LNCaP clone FGC (cell line): ENCODE measurements at regions not wholly inside any gene's neighbourhood (a gene's known extent, or its start where the extent isn't known, plus 50 kb on each side); places are given as distances from the start of the nearest gene placed in this dataset.
"Not testable (repeated sequence)": the region's sequence is repeated elsewhere in the genome, so short reads cannot be mapped to it uniquely, and the experiment has no call there.

Experiments used
- DNase-seq: peaks from one replicate; pipeline ENCODE4 v3.0.0-alpha.2; 2011; ENCODE audit warnings: low read depth
- H3K4me3 ChIP-seq: 2 replicates; pipeline ENCODE4 v1.5.1; 2011; ENCODE audit warnings: mild to moderate bottlenecking, low read depth, low read length, control low read depth
- TF ChIP-seq, protein P1 (sequence below): IDR thresholded peaks from 2 replicates; pipeline ENCODE4 v1.5.1; 2012; ENCODE audit warnings: mild to moderate bottlenecking; ENCODE audit not compliant: control insufficient read depth, insufficient read depth; ENCODE audit errors: extremely low read depth

DNA sequence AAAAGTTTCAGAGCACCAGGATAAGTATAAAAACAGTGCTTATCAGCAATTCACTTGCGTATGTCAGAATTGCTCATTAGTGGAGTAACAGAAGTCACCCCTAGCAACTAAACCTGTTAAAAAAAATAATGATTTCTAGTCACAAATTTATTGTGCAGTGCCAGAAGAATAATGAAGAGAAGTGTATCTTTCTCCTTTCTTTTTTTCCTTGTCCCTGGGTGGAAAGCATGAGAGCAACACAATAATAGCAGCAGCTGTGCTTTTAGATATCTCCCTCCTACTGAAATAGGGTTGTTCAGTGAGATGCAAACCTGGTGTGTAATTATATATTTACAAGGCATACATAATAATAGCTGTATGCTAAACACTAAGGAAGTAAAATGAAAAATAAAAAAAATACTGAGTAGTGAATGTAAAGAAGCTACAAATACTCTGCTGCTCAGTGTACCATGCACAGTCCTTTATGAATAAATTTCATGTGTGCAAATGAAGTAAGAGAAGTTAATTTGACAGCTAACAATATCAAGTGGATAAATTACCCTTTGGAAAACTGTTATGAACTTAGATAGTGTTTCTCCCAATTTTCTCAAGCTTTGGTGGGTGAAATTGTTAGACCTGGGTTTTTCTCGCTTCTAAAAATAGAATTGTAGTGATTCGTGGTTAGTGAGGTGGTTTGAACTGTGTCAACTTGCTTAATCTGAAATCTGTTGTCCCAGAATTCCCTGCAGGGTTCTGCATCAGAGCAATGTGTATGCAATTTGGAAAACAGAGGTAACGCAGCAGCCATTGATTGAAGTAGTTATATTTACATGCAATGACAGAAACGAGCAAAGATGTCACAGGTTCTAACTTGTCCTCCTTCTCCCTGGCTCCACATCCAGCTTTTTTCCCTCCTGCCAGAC is 125.7 kb upstream of the NDST3 start:
- no peak overlapping the region for H3K4me3 ChIP-seq
- TF ChIP-seq, protein P1, sequence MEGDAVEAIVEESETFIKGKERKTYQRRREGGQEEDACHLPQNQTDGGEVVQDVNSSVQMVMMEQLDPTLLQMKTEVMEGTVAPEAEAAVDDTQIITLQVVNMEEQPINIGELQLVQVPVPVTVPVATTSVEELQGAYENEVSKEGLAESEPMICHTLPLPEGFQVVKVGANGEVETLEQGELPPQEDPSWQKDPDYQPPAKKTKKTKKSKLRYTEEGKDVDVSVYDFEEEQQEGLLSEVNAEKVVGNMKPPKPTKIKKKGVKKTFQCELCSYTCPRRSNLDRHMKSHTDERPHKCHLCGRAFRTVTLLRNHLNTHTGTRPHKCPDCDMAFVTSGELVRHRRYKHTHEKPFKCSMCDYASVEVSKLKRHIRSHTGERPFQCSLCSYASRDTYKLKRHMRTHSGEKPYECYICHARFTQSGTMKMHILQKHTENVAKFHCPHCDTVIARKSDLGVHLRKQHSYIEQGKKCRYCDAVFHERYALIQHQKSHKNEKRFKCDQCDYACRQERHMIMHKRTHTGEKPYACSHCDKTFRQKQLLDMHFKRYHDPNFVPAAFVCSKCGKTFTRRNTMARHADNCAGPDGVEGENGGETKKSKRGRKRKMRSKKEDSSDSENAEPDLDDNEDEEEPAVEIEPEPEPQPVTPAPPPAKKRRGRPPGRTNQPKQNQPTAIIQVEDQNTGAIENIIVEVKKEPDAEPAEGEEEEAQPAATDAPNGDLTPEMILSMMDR, result no peak
- no peak for DNase-seq

DNA sequence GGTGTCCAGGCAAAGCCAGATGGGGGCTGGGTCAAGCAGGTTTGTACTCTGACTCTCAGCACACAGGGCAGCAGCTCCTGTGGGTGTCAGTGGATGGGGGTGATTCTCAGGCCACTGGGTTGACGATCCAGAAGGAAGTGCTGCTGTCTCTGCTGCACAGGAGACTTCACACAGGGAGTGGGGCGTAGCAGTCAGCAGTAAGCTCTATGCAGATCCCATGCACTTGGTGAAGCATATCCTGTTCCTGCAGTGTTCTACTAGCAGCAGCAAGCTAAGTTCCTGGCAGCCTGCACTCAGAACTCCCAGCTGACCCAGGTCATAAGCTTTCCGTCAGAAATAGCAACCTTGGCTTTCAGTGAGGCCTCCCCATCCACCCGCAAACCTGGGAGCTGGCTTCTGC is 117.6 kb upstream of the NDST3 start:
- TF ChIP-seq, protein P1, result no peak
- no peak overlapping the region for H3K4me3 ChIP-seq
- no peak for DNase-seq

DNA sequence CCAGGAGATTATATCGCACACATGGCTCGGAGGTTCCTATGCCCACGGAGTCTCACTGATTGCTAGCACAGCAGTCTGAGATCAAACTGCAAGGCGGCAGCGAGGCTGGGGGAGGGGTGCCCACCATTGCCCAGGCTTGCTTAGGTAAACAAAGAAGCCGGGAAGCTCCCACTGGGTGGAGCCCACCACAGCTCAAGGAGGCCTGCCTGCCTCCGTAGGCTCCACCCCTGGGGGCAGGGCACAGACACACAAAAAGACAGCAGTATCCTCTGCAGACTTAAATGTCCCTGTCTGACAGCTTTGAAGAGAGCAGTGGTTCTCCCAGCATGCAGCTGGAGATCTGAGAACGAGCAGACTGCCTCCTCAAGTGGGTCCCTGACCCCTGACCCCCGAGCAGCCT is 112.0 kb upstream of the NDST3 start:
- not testable (repeated sequence) for H3K4me3 ChIP-seq, DNase-seq

DNA sequence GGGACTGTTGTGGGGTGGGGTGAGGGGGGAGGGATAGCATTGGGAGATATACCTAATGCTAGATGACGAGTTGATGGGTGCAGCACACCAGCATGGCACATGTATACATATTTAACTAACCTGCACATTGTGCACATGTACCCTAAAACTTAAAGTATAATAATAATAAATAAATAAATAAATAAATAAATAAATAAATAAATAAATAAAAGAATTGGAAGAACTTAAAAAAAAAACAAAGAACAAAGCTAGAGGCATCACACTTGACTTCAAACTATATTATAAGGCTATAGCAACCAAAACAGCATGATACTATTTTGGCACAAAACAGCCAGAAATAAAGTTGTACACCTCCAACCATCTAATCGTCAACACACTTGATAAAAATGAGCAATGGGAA is 106.5 kb upstream of the NDST3 start:
- not testable (repeated sequence) for H3K4me3 ChIP-seq, DNase-seq

DNA sequence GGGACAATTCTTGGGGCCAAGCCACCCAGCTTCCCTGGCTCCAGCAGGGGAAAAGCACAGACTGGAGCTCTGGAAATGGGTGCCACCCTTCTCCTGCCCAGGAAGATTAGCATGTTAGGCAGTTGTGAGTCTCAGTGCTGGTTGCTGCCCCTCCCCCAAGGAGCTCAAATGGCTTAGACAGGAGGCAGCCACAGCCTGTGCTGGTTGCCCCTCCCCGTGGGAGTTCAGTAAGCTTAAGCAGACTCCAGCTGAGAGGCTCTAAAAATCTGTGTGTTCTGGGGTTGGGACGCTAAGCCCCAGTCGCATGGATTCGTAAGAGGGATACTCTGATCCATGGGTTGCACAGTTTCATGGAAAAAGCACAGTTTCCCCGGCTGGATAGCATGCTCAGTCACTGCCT is 92.7 kb upstream of the NDST3 start:
- no peak overlapping the region for H3K4me3 ChIP-seq
- TF ChIP-seq, protein P1, result no peak
- DNase-seq, result no peak

DNA sequence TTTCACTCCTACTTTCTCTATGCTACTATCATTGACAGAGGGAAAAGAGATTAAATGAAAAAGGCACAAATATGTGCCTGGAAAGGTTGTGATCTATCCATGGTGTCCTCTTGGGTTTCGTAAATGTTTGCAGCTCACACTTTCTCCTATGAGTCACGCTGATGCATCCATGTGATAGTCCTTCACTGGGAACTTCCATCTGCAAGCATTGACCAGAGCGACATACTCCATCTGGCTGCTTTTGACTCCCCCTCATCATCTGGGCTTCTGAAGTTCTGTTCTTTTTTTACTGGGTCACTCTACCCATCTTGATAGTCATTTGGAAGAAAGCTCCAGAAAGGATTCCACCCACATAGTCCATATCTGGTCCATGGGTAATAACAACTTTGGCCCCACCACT is 84.7 kb upstream of the NDST3 start:
- no peak for DNase-seq

DNA sequence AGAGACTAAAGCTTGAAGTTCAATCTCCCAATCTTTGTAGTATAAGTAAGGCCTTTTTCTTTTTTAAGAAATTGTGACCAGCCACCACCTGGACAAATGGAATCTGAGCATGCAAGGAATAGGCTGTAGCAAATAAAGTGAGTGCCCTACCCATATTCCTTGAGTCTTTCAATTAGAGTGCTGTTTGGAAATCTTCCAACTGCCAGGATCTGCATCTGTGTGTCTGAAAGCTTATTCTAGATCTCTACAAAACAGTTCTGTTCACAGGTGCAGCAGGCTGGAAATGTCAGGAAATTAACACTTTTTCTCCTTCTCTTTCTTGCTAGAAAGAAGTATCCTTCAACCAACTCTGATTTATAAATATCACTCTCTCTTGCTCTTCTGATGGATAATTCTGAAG is 76.7 kb upstream of the NDST3 start:
- TF ChIP-seq, protein P1, result no peak
- DNase-seq, result no peak

More for the DNA sequence above, 84.7 kb upstream of the NDST3 start:
- H3K4me3 ChIP-seq, result no peak overlapping the region
- TF ChIP-seq, protein P1, result no peak

DNA sequence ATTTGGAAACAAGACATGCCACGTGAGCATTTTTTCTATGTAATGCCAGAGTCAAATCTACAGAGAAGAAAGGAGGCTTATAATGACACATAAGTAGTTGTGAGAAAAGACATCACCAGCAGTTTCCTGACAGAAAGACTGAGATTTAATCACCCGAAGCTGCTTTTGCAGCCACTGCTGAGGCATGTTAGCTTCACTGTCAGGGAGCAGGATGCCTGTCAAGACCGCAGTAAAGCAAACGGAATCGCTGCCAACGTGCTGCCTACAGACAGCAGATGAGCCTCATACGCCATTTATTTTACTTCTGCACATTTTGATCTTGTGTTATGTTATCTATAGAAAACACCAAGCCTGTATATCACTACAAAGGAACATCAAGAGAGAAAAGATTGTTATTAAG is 68.7 kb upstream of the NDST3 start:
- DNase-seq, result no peak
- TF ChIP-seq, protein P1, result no peak
- H3K4me3 ChIP-seq, result no peak overlapping the region

More for the DNA sequence above, 76.7 kb upstream of the NDST3 start:
- no peak overlapping the region for H3K4me3 ChIP-seq
